Hematopoietic multipotent progenitor cell treated with erythropoietin and hydrocortisone succinate and interleukin-3 and kit ligand, for 4 days (in vitro differentiated cells): ENCODE measurements at regions not wholly inside any gene's neighbourhood (a gene's known extent, or its start where the extent isn't known, plus 50 kb on each side); places are given as distances from the start of the nearest gene placed in this dataset.
A peak's percentile ranks its signal among the peaks of the same experiment; 100 is the strongest.
"Not testable (repeated sequence)": the region's sequence is repeated elsewhere in the genome, so short reads cannot be mapped to it uniquely, and the experiment has no call there.

Experiments used
- DNase-seq: peaks from one replicate; pipeline ENCODE4 v3.0.0-alpha.2; 2015

- DNase-seq, result not testable (repeated sequence)
Measured at GRCh38 chr1:238429703-238430102, 539.0 kb upstream of the ZP4 start.

- DNase-seq, result no peak
Measured at GRCh38 chr1:238419209-238419608, 528.5 kb upstream of the ZP4 start.

- no peak for DNase-seq
Measured at GRCh38 chr1:238409932-238410331, 519.2 kb upstream of the ZP4 start.

GRCh38 chr1:238409191-238409850 is 518.6 kb upstream of the ZP4 start:
- no peak for DNase-seq

- DNase-seq, result no peak
Measured at GRCh38 chr1:238408737-238409136, 518.0 kb upstream of the ZP4 start.

GRCh38 chr1:238406098-238406860 is 515.6 kb upstream of the ZP4 start:
- DNase-seq, result peak; percentile 9

GRCh38 chr1:238404921-238405320 is 514.2 kb upstream of the ZP4 start:
- DNase-seq, result no peak

GRCh38 chr1:238404481-238404880 is 513.8 kb upstream of the ZP4 start:
- DNase-seq, result no peak

GRCh38 chr1:238401144-238401543 is 510.4 kb upstream of the ZP4 start:
- no peak for DNase-seq

GRCh38 chr1:238399558-238399957 is 508.8 kb upstream of the ZP4 start:
- DNase-seq, result peak; percentile 26

GRCh38 chr1:238396140-238396539 is 505.4 kb upstream of the ZP4 start:
- no peak for DNase-seq

GRCh38 chr1:238384381-238384780 is 493.7 kb upstream of the ZP4 start:
- DNase-seq, result no peak

- DNase-seq, result no peak
Measured at GRCh38 chr1:238380167-238380566, 489.4 kb upstream of the ZP4 start.

- DNase-seq, result not testable (repeated sequence)
Measured at GRCh38 chr1:238379446-238379845, 488.7 kb upstream of the ZP4 start.

- DNase-seq, result no peak
Measured at GRCh38 chr1:238377280-238377919, 486.7 kb upstream of the ZP4 start.

- no peak for DNase-seq
Measured at GRCh38 chr1:238370599-238370998, 479.9 kb upstream of the ZP4 start.

- no peak for DNase-seq
Measured at GRCh38 chr1:238364214-238364892, 473.6 kb upstream of the ZP4 start.

GRCh38 chr1:238360474-238360873 is 469.8 kb upstream of the ZP4 start:
- DNase-seq, result no peak

GRCh38 chr1:238350471-238350870 is 459.7 kb upstream of the ZP4 start:
- no peak for DNase-seq

GRCh38 chr1:238346340-238346739 is 455.6 kb upstream of the ZP4 start:
- DNase-seq, result no peak

- no peak for DNase-seq
Measured at GRCh38 chr1:238345837-238346236, 455.1 kb upstream of the ZP4 start.

- DNase-seq, result no peak
Measured at GRCh38 chr1:238343852-238344251, 453.1 kb upstream of the ZP4 start.

GRCh38 chr1:238341395-238341794 is 450.7 kb upstream of the ZP4 start:
- DNase-seq, result no peak

- DNase-seq, result no peak
Measured at GRCh38 chr1:238340989-238341388, 450.3 kb upstream of the ZP4 start.
